H9 (cell line): ENCODE measurements at regions not wholly inside any gene's neighbourhood (a gene's known extent, or its start where the extent isn't known, plus 50 kb on each side); places are given as distances from the start of the nearest gene placed in this dataset.

Experiments
- DNase-seq: peaks from one replicate; pipeline ENCODE4 v3.0.0-alpha.2; 2017
- H2AFZ ChIP-seq: one replicate; pipeline ENCODE4 v1.6.1; 2013; ENCODE audit warnings: mild to moderate bottlenecking, low read length, control low read depth, moderate library complexity
- H2AK5ac ChIP-seq: 2 replicates; pipeline ENCODE4 v1.6.1; 2013; ENCODE audit warnings: low read length, control low read depth, mixed read lengths; ENCODE audit not compliant: insufficient read length
- H2BK120ac ChIP-seq: one replicate; pipeline ENCODE4 v1.6.1; 2013; ENCODE audit warnings: low read depth, mild to moderate bottlenecking, low read length, control low read depth, inconsistent platforms; ENCODE audit not compliant: poor library complexity, severe bottlenecking
- H2BK12ac ChIP-seq: 2 replicates; pipeline ENCODE4 v1.6.1; 2013; ENCODE audit warnings: low read length, control low read depth, mixed read lengths, low read depth; ENCODE audit not compliant: insufficient read length
- H2BK15ac ChIP-seq: 2 replicates; pipeline ENCODE4 v1.6.1; 2013; ENCODE audit warnings: low read depth, low read length, control low read depth
- H2BK20ac ChIP-seq: one replicate; pipeline ENCODE4 v1.6.1; 2013; ENCODE audit warnings: low read depth, mild to moderate bottlenecking, low read length, control low read depth, inconsistent platforms; ENCODE audit not compliant: poor library complexity, severe bottlenecking
- H2BK5ac ChIP-seq: 2 replicates; pipeline ENCODE4 v1.6.1; 2013; ENCODE audit warnings: low read length, control low read depth, mixed read lengths; ENCODE audit not compliant: insufficient read length
- H3K14ac ChIP-seq: 2 replicates; pipeline ENCODE4 v1.6.1; 2013; ENCODE audit warnings: low read length, control low read depth; ENCODE audit not compliant: insufficient read depth
- H3K18ac ChIP-seq: 2 replicates; pipeline ENCODE4 v1.6.1; 2013; ENCODE audit warnings: low read depth, mild to moderate bottlenecking, mixed read lengths, low read length, control low read depth; ENCODE audit not compliant: insufficient read length
- H3K23ac ChIP-seq: 2 replicates; pipeline ENCODE4 v1.6.1; 2013; ENCODE audit warnings: low read length, control low read depth, mixed read lengths, low read depth; ENCODE audit not compliant: insufficient read length
- H3K23me2 ChIP-seq: 2 replicates; pipeline ENCODE4 v1.6.1; 2013; ENCODE audit warnings: low read depth, mild to moderate bottlenecking, mixed read lengths, low read length, control low read depth; ENCODE audit not compliant: insufficient read length, poor library complexity, severe bottlenecking
- H3K27ac ChIP-seq: 2 replicates; pipeline ENCODE4 v1.5.1; 2013; ENCODE audit warnings: low read length, control low read depth, mixed read lengths, low read depth; ENCODE audit not compliant: insufficient read length
- H3K27me3 ChIP-seq: 2 replicates; pipeline ENCODE4 v1.6.1; 2013; ENCODE audit warnings: low read length, control low read depth, inconsistent platforms; ENCODE audit not compliant: insufficient read depth
- H3K4ac ChIP-seq: 2 replicates; pipeline ENCODE4 v1.6.1; 2013; ENCODE audit warnings: low read depth, mild to moderate bottlenecking, control low read depth, inconsistent platforms, low read length, moderate library complexity
- H3K4me1 ChIP-seq: 2 replicates; pipeline ENCODE4 v1.6.1; 2013; ENCODE audit warnings: low read length, control low read depth, inconsistent platforms; ENCODE audit not compliant: insufficient read depth
- H3K4me2 ChIP-seq: 2 replicates; pipeline ENCODE4 v1.6.1; 2013; ENCODE audit warnings: low read length, control low read depth, mixed read lengths; ENCODE audit not compliant: insufficient read length, insufficient read depth
- H3K56ac ChIP-seq: 2 replicates; pipeline ENCODE4 v1.6.1; 2013; ENCODE audit warnings: low read depth, mild to moderate bottlenecking, mixed read lengths, low read length, control low read depth; ENCODE audit not compliant: insufficient read length
- H3K79me1 ChIP-seq: 2 replicates; pipeline ENCODE4 v1.6.1; 2013; ENCODE audit warnings: low read depth, mild to moderate bottlenecking, moderate library complexity, low read length, control low read depth, inconsistent platforms; ENCODE audit not compliant: insufficient read depth, poor library complexity, severe bottlenecking
- H3K79me2 ChIP-seq: 2 replicates; pipeline ENCODE4 v1.6.1; 2013; ENCODE audit warnings: low read length, control low read depth, inconsistent platforms; ENCODE audit not compliant: insufficient read depth
- H3K9ac ChIP-seq: 2 replicates; pipeline ENCODE4 v1.6.1; 2013; ENCODE audit warnings: low read length, control low read depth, mixed read lengths; ENCODE audit not compliant: insufficient read length; ENCODE audit errors: extremely low read depth
- H3K9me3 ChIP-seq: one replicate; pipeline ENCODE4 v1.6.1; 2013; ENCODE audit warnings: low read depth, low read length, inconsistent platforms; ENCODE audit not compliant: control insufficient read depth
- H3T11ph ChIP-seq: one replicate; pipeline ENCODE4 v1.6.1; 2013; ENCODE audit warnings: mild to moderate bottlenecking, low read length, control low read depth, inconsistent platforms
- H4K20me1 ChIP-seq: one replicate; pipeline ENCODE4 v1.6.1; 2013; ENCODE audit not compliant: control insufficient read depth, insufficient read length, insufficient read depth
- H4K5ac ChIP-seq: 2 replicates; pipeline ENCODE4 v1.6.1; 2013; ENCODE audit warnings: low read depth, mild to moderate bottlenecking, mixed read lengths, low read length, control low read depth; ENCODE audit not compliant: insufficient read length
- H4K8ac ChIP-seq: replicated peaks from 2 replicates; pipeline ENCODE4 v1.6.1; 2013; ENCODE audit warnings: low read length, control low read depth, mixed read lengths, low read depth; ENCODE audit not compliant: insufficient read length
- H4K91ac ChIP-seq: 2 replicates; pipeline ENCODE4 v1.6.1; 2013; ENCODE audit warnings: low read depth, mild to moderate bottlenecking, moderate library complexity, mixed read lengths, low read length, control low read depth; ENCODE audit not compliant: insufficient read length
- H3K27ac Mint-ChIP-seq, 3 experiments: 2 replicates in 2 of 3; 3 replicates in 1 of 3; pipeline ENCODE4 v1.8.0; 2020 to 2021; ENCODE audit warnings: mixed read lengths in 3 of 3, mild to moderate bottlenecking in 1 of 3, moderate library complexity in 1 of 3
- H3K27me3 Mint-ChIP-seq: 2 replicates; pipeline ENCODE4 v1.8.0; 2021; ENCODE audit warnings: low read depth, mild to moderate bottlenecking, moderate library complexity, mixed read lengths
- H3K36me3 Mint-ChIP-seq, 3 experiments: 2 replicates in 2 of 3; 3 replicates in 1 of 3; pipeline ENCODE4 v1.8.0; 2020 to 2021; ENCODE audit warnings: low read depth in 3 of 3, mixed read lengths in 3 of 3; ENCODE audit not compliant: insufficient read depth in 1 of 3
- H3K4me1 Mint-ChIP-seq, 2 experiments: 2 replicates each; pipeline ENCODE4 v1.8.0; 2020; ENCODE audit warnings: mixed read lengths in 2 of 2
- H3K4me3 Mint-ChIP-seq, 2 experiments: 2 replicates in 1 of 2; 3 replicates in 1 of 2; pipeline ENCODE4 v1.8.0; 2020 to 2021; ENCODE audit warnings: mild to moderate bottlenecking in 2 of 2, mixed read lengths in 2 of 2, moderate library complexity in 1 of 2
- H3K9me3 Mint-ChIP-seq, 2 experiments: 2 replicates in 1 of 2; 3 replicates in 1 of 2; pipeline ENCODE4 v1.8.0; 2020; ENCODE audit warnings: mild to moderate bottlenecking in 2 of 2, mixed read lengths in 2 of 2, moderate library complexity in 1 of 2
- CTCF ChIP-seq: fragments of 200-600 bp; sonication (generic); conservative IDR thresholded peaks from 3 replicates; pipeline ENCODE4 v1.8.0; 2021; ENCODE audit warnings: antibody characterized with exemption, mild to moderate bottlenecking
- WGBS: extraction: QIAGEN DNeasy Blood & Tissue Kit; methylation state at CpG from one replicate; pipeline ENCODE4 v1.1.7; 2013; ENCODE audit warnings: missing lambda C conversion rate, low lambda C conversion rate, mixed read lengths; ENCODE audit not compliant: insufficient read length; ENCODE audit errors: extremely low coverage; 5-methylcytosine and 5-hydroxymethylcytosine counted together

- Histone ChIP-seq H3K18ac (no peak overlapping the region), H3K79me1 (no peaks in the 10 kb centered on the region), H3K9me3 (no peaks in the 10 kb centered on the region), H3K23me2 (no peaks in the 10 kb centered on the region), H2AK5ac (no peak overlapping the region), H2BK20ac (no peak overlapping the region), H4K20me1 (no peaks in the 10 kb centered on the region), H4K5ac (no peak overlapping the region), H2BK12ac (no peak overlapping the region), H3K4me1 (no peaks in the 10 kb centered on the region), H3K4me2 (no peak overlapping the region), H3K56ac (no peak overlapping the region), H4K91ac (no peak overlapping the region), H3K79me2 (no peaks in the 10 kb centered on the region), H4K8ac (no peak overlapping the region), H3K27me3 (no peaks in the 10 kb centered on the region), H3K27ac (no peak overlapping the region), H2AFZ (no peak overlapping the region), H3T11ph (no peak overlapping the region), H2BK120ac (no peak overlapping the region), H3K23ac (no peak overlapping the region), H2BK5ac (no peak overlapping the region), H3K4ac (no peak overlapping the region), H3K9ac (no peak overlapping the region), H2BK15ac (no peak overlapping the region), H3K14ac (no peak overlapping the region)
- Mint-ChIP-seq H3K9me3 (no peaks in the 10 kb centered on the region), H3K27ac (0 out of 7 replicates have a peak overlapping the region, but pooled peaks of 1 of the 3 experiments have one; percentile 30), H3K4me3 (no peak overlapping the region), H3K27me3 (no peaks in the 10 kb centered on the region), H3K4me1 (peaks cover 3 to 9% of the 10 kb centered on the region in 2 experiments; a peak in 3 of 4 replicates), H3K36me3 (no peaks in the 10 kb centered on the region)
- WGBS = no CpG with 5 or more reads among the region's 2 CpGs
- no peak for DNase-seq
- TF ChIP-seq CTCF = no peak
Measured at GRCh38 chr4:104751468-104751867, 256.8 kb upstream of the CXXC4 start.
